Keratinocyte (primary cell): ENCODE measurements at regions not wholly inside any gene's neighbourhood (a gene's known extent, or its start where the extent isn't known, plus 50 kb on each side); places are given as distances from the start of the nearest gene placed in this dataset.

Source experiments
- CTCF ChIP-seq, 3 experiments: IDR thresholded peaks in 1 of 3; conservative IDR thresholded peaks in 1 of 3; optimal IDR thresholded peaks in 1 of 3; 2 replicates in 2 of 3; 3 replicates in 1 of 3; pipeline versions ENCODE3 to v1.5.1; 2011; ENCODE audit warnings: low read length in 3 of 3, mild to moderate bottlenecking in 3 of 3, moderate library complexity in 2 of 3, control low read depth in 1 of 3, inconsistent platforms in 1 of 3; ENCODE audit not compliant: insufficient read depth in 2 of 3; ENCODE audit errors: extremely low read depth in 1 of 3
- EZH2 ChIP-seq: IDR thresholded peaks from one replicate; pipeline ENCODE4 v1.6.1; 2012; ENCODE audit warnings: inconsistent platforms, mild to moderate bottlenecking, low read length, moderate library complexity

- TF ChIP-seq CTCF (optimal IDR thresholded peaks at IDR 0.05 in 1 of 3, IDR thresholded peaks at IDR 0.05 in 1 of 3, conservative IDR thresholded peaks at IDR 0.05 in 1 of 3; ENCODE audit: extremely low read depth in 1 of 3, insufficient read depth in 2 of 3, low read length in 3 of 3), result no peak
- TF ChIP-seq EZH2, result no peak
Measured at GRCh38 chrX:20432048-20432447, 165.3 kb upstream of the RPS6KA3 start.
